ENCODE measurements at regions not wholly inside any gene's neighbourhood (a gene's known extent, or its start where the extent isn't known, plus 50 kb on each side); places are given as distances from the start of the nearest gene placed in this dataset.

DNA sequence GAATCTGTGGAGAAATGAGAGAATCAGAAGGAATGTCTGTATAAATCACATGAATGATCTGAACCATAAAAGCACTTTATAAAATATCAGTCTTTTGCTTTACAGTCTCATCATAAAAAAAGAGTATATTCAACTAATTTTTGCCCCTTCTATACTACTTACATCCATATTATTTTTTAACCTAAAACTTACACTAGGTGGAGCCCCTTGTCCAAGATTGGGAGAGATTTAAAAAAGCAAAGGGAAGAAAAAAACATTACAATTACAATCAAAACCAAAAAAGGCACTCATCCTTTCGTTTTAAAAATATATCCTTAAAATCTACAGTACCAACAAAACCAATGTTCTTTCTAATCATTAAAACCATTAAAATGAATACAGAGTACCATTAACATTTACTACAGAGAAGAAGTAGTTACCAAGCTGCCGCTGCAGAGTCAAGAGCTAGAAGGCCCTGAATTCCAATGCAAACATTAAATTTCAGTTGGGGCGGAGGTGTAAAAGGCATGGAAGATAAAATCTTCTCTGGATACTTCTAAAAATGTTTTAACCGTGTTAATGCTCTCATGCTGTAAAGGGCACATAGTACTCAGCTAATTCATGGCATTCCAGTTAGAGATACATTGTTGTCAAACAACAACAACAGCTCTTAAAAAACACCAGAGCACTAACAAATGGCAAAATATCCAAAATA, 56.7 kb upstream of the EPB41L3 start:
- Histone ChIP-seq H3K36me3 (no peaks in the 10 kb centered on the region), H3K4me1 (no peaks in the 10 kb centered on the region), H3K9me3 (no peaks in the 10 kb centered on the region), H3K4me3 (ENCODE audit: low read depth, low read length) (no peak overlapping the region), H3K27me3 (no peaks in the 10 kb centered on the region)
- no peak for DNase-seq
- TF ChIP-seq, protein P1, sequence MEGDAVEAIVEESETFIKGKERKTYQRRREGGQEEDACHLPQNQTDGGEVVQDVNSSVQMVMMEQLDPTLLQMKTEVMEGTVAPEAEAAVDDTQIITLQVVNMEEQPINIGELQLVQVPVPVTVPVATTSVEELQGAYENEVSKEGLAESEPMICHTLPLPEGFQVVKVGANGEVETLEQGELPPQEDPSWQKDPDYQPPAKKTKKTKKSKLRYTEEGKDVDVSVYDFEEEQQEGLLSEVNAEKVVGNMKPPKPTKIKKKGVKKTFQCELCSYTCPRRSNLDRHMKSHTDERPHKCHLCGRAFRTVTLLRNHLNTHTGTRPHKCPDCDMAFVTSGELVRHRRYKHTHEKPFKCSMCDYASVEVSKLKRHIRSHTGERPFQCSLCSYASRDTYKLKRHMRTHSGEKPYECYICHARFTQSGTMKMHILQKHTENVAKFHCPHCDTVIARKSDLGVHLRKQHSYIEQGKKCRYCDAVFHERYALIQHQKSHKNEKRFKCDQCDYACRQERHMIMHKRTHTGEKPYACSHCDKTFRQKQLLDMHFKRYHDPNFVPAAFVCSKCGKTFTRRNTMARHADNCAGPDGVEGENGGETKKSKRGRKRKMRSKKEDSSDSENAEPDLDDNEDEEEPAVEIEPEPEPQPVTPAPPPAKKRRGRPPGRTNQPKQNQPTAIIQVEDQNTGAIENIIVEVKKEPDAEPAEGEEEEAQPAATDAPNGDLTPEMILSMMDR (IDR thresholded peaks at IDR 0.05; ENCODE audit: low read depth, low read length), result no peak

DNA sequence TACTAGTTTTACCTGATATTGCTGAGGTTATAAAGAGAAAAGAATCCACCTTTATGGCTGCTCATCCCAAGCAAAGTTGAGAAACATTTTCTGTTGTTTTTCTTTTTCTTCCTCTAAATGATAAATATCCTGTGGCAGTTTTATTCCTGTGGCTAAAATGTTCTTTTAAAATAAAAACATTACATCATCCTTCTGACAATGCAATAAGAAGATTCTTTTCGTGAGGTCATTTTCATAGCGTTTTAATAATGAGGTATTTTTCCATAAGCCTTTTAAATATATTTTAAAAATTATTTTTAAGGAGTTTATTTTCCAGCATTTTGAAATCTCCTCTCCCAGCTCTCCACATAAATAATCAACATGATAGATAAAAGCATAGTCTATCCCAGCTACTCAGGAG, 52.8 kb upstream of the EPB41L3 start:
- H3K36me3 ChIP-seq, result no peaks in the 10 kb centered on the region
- no peaks in the 10 kb centered on the region for H3K9me3 ChIP-seq
- no peak overlapping the region for H3K4me3 ChIP-seq (ENCODE audit: low read depth, low read length)
- no peaks in the 10 kb centered on the region for H3K4me1 ChIP-seq
- DNase-seq, result no peak
- TF ChIP-seq, protein P1 (IDR thresholded peaks at IDR 0.05; ENCODE audit: low read depth, low read length), result no peak
- no peaks in the 10 kb centered on the region for H3K27me3 ChIP-seq

Data from BE2C (cell line).